ENCODE measurements at regions not wholly inside any gene's neighbourhood (a gene's known extent, or its start where the extent isn't known, plus 50 kb on each side); places are given as distances from the start of the nearest gene placed in this dataset.

DNA sequence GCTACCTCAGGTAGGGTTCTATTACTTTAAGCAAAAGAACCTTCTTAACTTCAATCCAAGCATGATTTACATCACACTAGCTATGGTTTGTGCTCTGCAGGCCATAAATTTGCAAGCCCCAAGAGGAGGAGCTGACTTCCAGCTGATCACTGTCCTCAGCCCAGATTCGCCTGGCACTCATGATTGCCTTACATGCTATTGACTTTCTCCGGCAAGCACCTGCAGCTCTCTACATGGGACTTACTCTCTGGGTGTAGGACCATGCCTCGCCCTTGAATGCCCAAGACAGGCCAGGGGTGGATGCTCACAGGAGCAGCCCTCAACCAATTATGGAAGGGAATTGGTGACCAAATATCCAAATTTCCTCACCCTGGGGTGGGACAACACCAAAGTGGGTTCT, 99.8 kb downstream of the ESM1 start:
- TF ChIP-seq, protein P1, sequence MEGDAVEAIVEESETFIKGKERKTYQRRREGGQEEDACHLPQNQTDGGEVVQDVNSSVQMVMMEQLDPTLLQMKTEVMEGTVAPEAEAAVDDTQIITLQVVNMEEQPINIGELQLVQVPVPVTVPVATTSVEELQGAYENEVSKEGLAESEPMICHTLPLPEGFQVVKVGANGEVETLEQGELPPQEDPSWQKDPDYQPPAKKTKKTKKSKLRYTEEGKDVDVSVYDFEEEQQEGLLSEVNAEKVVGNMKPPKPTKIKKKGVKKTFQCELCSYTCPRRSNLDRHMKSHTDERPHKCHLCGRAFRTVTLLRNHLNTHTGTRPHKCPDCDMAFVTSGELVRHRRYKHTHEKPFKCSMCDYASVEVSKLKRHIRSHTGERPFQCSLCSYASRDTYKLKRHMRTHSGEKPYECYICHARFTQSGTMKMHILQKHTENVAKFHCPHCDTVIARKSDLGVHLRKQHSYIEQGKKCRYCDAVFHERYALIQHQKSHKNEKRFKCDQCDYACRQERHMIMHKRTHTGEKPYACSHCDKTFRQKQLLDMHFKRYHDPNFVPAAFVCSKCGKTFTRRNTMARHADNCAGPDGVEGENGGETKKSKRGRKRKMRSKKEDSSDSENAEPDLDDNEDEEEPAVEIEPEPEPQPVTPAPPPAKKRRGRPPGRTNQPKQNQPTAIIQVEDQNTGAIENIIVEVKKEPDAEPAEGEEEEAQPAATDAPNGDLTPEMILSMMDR (optimal IDR thresholded peaks at IDR 0.05 in 1 of 3, IDR thresholded peaks at IDR 0.05 in 1 of 3, conservative IDR thresholded peaks at IDR 0.05 in 1 of 3; ENCODE audit: extremely low read depth in 1 of 3, insufficient read depth in 2 of 3, low read length in 3 of 3), result no peak
- no peak for TF ChIP-seq EZH2 (IDR thresholded peaks at IDR 0.05; ENCODE audit: low read length)

All from keratinocyte (primary cell).